Large intestine (tissue), 3 donors: ENCODE measurements at regions not wholly inside any gene's neighbourhood (a gene's known extent, or its start where the extent isn't known, plus 50 kb on each side); places are given as distances from the start of the nearest gene placed in this dataset.

Experiments used
- DNase-seq, 2 donors: peaks; one replicate each; pipeline versions ENCODE4 v3.0.0 to v3.0.0-alpha.2; 2013
- H3K27ac ChIP-seq: one replicate; pipeline ENCODE4 v1.5.1; 2013; ENCODE audit warnings: low read length
- H3K27me3 ChIP-seq: 2 replicates; pipeline ENCODE4 v1.6.1; 2013; ENCODE audit warnings: low read length; ENCODE audit not compliant: control insufficient read depth, insufficient read depth
- H3K36me3 ChIP-seq: 2 replicates; pipeline ENCODE4 v1.6.1; 2013; ENCODE audit warnings: low read length; ENCODE audit not compliant: control insufficient read depth, insufficient read depth
- H3K4me1 ChIP-seq: one replicate; pipeline ENCODE4 v1.6.1; 2013; ENCODE audit warnings: low read length; ENCODE audit not compliant: control insufficient read depth, insufficient read depth
- H3K4me3 ChIP-seq: one replicate; pipeline ENCODE4 v1.5.1; 2013; ENCODE audit warnings: low read length
- H3K9me3 ChIP-seq: one replicate; pipeline ENCODE4 v1.6.1; 2013; ENCODE audit warnings: mild to moderate bottlenecking, low read depth, low read length, moderate library complexity; ENCODE audit not compliant: control insufficient read depth
- whole genome bisulfite sequencing: methylation state at CpG from one replicate; pipeline ENCODE4 v1.1.5; 2013; ENCODE audit warnings: low lambda C conversion rate; ENCODE audit not compliant: insufficient coverage; 5-methylcytosine and 5-hydroxymethylcytosine counted together

GRCh38 chr2:234711308-234711707 lies 214.4 kb upstream of the ARL4C start:
- no peaks in the 10 kb centered on the region for H3K9me3 ChIP-seq
- no peaks in the 10 kb centered on the region for H3K36me3 ChIP-seq
- H3K27me3 ChIP-seq = no peaks in the 10 kb centered on the region
- H3K4me3 ChIP-seq = no peak overlapping the region
- WGBS = 92% methylated on average over 2 of the region's 2 CpGs
- DNase-seq = no peak
- no peaks in the 10 kb centered on the region for H3K4me1 ChIP-seq
- H3K27ac ChIP-seq = no peak overlapping the region

- WGBS = 60% methylated on average over 1 of the region's 5 CpGs
Measured at GRCh38 chr2:234710587-234710986, 213.7 kb upstream of the ARL4C start.

GRCh38 chr2:234710066-234710465 lies 213.2 kb upstream of the ARL4C start:
- H3K27me3 ChIP-seq = no peaks in the 10 kb centered on the region
- WGBS = no CpG with 5 or more reads among the region's 4 CpGs

More at GRCh38 chr2:234710587-234710986, 213.7 kb upstream of the ARL4C start:
- Histone ChIP-seq H3K9me3 (no peaks in the 10 kb centered on the region), H3K4me3 (no peak overlapping the region), H3K4me1 (no peaks in the 10 kb centered on the region), H3K27me3 (no peaks in the 10 kb centered on the region), H3K27ac (no peak overlapping the region), H3K36me3 (no peaks in the 10 kb centered on the region)
- DNase-seq = no peak

GRCh38 chr2:234708717-234709116 lies 211.8 kb upstream of the ARL4C start:
- no peaks in the 10 kb centered on the region for H3K4me1 ChIP-seq
- no peaks in the 10 kb centered on the region for H3K27me3 ChIP-seq
- no peaks in the 10 kb centered on the region for H3K9me3 ChIP-seq
- WGBS = 100% methylated on average over 3 of the region's 3 CpGs
- no peaks in the 10 kb centered on the region for H3K36me3 ChIP-seq
- no peak overlapping the region for H3K27ac ChIP-seq
- DNase-seq = no peak
- no peak overlapping the region for H3K4me3 ChIP-seq

More at GRCh38 chr2:234710066-234710465, 213.2 kb upstream of the ARL4C start:
- H3K4me1 ChIP-seq = no peaks in the 10 kb centered on the region
- H3K36me3 ChIP-seq = no peaks in the 10 kb centered on the region
- no peak for DNase-seq
- H3K27ac ChIP-seq = no peak overlapping the region
- no peaks in the 10 kb centered on the region for H3K9me3 ChIP-seq
- H3K4me3 ChIP-seq = no peak overlapping the region

GRCh38 chr2:234708091-234708683 lies 211.3 kb upstream of the ARL4C start:
- DNase-seq = no peak
- no peaks in the 10 kb centered on the region for H3K36me3 ChIP-seq
- WGBS = 82% methylated on average over 2 of the region's 10 CpGs
- H3K27ac ChIP-seq = no peak overlapping the region
- no peak overlapping the region for H3K4me3 ChIP-seq
- H3K4me1 ChIP-seq = no peaks in the 10 kb centered on the region
- H3K27me3 ChIP-seq = no peaks in the 10 kb centered on the region
- H3K9me3 ChIP-seq = no peaks in the 10 kb centered on the region

- WGBS = no CpG with 5 or more reads among the region's 3 CpGs
- H3K27me3 ChIP-seq = no peaks in the 10 kb centered on the region
- H3K4me1 ChIP-seq = no peaks in the 10 kb centered on the region
- no peak for DNase-seq
- no peak overlapping the region for H3K27ac ChIP-seq
- no peaks in the 10 kb centered on the region for H3K9me3 ChIP-seq
- no peak overlapping the region for H3K4me3 ChIP-seq
- no peaks in the 10 kb centered on the region for H3K36me3 ChIP-seq
Measured at GRCh38 chr2:234706086-234706485, 209.2 kb upstream of the ARL4C start.

GRCh38 chr2:234705108-234705507 lies 208.2 kb upstream of the ARL4C start:
- H3K4me1 ChIP-seq = no peaks in the 10 kb centered on the region
- H3K4me3 ChIP-seq = no peak overlapping the region
- H3K9me3 ChIP-seq = no peaks in the 10 kb centered on the region
- no peaks in the 10 kb centered on the region for H3K36me3 ChIP-seq
- DNase-seq = no peak
- no peaks in the 10 kb centered on the region for H3K27me3 ChIP-seq
- no peak overlapping the region for H3K27ac ChIP-seq
- WGBS = no CpG with 5 or more reads among the region's 3 CpGs

- Histone ChIP-seq H3K36me3 (no peaks in the 10 kb centered on the region), H3K9me3 (no peaks in the 10 kb centered on the region), H3K27me3 (no peaks in the 10 kb centered on the region), H3K4me3 (no peak overlapping the region), H3K27ac (no peak overlapping the region), H3K4me1 (no peaks in the 10 kb centered on the region)
- DNase-seq = no peak
- no CpG with 5 or more reads among the region's 4 CpGs for WGBS
Measured at GRCh38 chr2:234703258-234703657, 206.4 kb upstream of the ARL4C start.

GRCh38 chr2:234702731-234703225 lies 205.9 kb upstream of the ARL4C start:
- Histone ChIP-seq H3K9me3 (no peaks in the 10 kb centered on the region), H3K27ac (no peak overlapping the region), H3K36me3 (no peaks in the 10 kb centered on the region), H3K4me3 (no peak overlapping the region), H3K4me1 (no peaks in the 10 kb centered on the region), H3K27me3 (no peaks in the 10 kb centered on the region)
- no CpG with 5 or more reads among the region's 12 CpGs for WGBS
- no peak for DNase-seq

- DNase-seq = no peak
- H3K9me3 ChIP-seq = peaks cover 3% of the 10 kb centered on the region
- no peak overlapping the region for H3K4me3 ChIP-seq
- H3K27ac ChIP-seq = no peak overlapping the region
- H3K4me1 ChIP-seq = no peaks in the 10 kb centered on the region
- WGBS = no CpG with 5 or more reads among the region's 9 CpGs
- no peaks in the 10 kb centered on the region for H3K27me3 ChIP-seq
- H3K36me3 ChIP-seq = no peaks in the 10 kb centered on the region
Measured at GRCh38 chr2:234701841-234702240, 205.0 kb upstream of the ARL4C start.

- H3K4me1 ChIP-seq = no peaks in the 10 kb centered on the region
- H3K36me3 ChIP-seq = no peaks in the 10 kb centered on the region
- peaks cover 4% of the 10 kb centered on the region for H3K9me3 ChIP-seq
- no peak overlapping the region for H3K27ac ChIP-seq
- no CpG with 5 or more reads among the region's 6 CpGs for WGBS
- H3K4me3 ChIP-seq = no peak overlapping the region
- DNase-seq = no peak
- no peaks in the 10 kb centered on the region for H3K27me3 ChIP-seq
Measured at GRCh38 chr2:234701421-234701820, 204.5 kb upstream of the ARL4C start.
